ENCODE measurements at regions not wholly inside any gene's neighbourhood (a gene's known extent, or its start where the extent isn't known, plus 50 kb on each side); places are given as distances from the start of the nearest gene placed in this dataset.

- H3K9me3 ChIP-seq (ENCODE audit: control insufficient read depth in 2 of 3, insufficient read depth in 1 of 3, low read length in 3 of 3), result no peaks in the 10 kb centered on the region
- DNase-seq (no peak), FAIRE-seq (no peak)
- no peak overlapping the region for H3K4me3 ChIP-seq (ENCODE audit: low read length in 3 of 3)
- no peaks in the 10 kb centered on the region for H3K4me1 ChIP-seq (ENCODE audit: control insufficient read depth in 2 of 3, insufficient read depth in 2 of 3, low read depth in 1 of 3, low read length in 3 of 3)
- H3K27me3 ChIP-seq (ENCODE audit: control insufficient read depth, insufficient read depth, low read length), result no peaks in the 10 kb centered on the region
- H3K9ac ChIP-seq (ENCODE audit: low read length in 3 of 3), result no peak overlapping the region
- TF ChIP-seq, protein P1, sequence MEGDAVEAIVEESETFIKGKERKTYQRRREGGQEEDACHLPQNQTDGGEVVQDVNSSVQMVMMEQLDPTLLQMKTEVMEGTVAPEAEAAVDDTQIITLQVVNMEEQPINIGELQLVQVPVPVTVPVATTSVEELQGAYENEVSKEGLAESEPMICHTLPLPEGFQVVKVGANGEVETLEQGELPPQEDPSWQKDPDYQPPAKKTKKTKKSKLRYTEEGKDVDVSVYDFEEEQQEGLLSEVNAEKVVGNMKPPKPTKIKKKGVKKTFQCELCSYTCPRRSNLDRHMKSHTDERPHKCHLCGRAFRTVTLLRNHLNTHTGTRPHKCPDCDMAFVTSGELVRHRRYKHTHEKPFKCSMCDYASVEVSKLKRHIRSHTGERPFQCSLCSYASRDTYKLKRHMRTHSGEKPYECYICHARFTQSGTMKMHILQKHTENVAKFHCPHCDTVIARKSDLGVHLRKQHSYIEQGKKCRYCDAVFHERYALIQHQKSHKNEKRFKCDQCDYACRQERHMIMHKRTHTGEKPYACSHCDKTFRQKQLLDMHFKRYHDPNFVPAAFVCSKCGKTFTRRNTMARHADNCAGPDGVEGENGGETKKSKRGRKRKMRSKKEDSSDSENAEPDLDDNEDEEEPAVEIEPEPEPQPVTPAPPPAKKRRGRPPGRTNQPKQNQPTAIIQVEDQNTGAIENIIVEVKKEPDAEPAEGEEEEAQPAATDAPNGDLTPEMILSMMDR (IDR thresholded peaks at IDR 0.05; ENCODE audit: borderline replicate concordance, extremely low read depth, insufficient read depth), result no peak
- H3K36me3 ChIP-seq (ENCODE audit: control insufficient read depth in 2 of 3, insufficient read depth in 3 of 3, low read length in 3 of 3), result no peaks in the 10 kb centered on the region
- intact Hi-C loops (cut with DNase I), result no loop called here
- H3K27ac ChIP-seq (ENCODE audit: low read depth in 2 of 2, low read length in 2 of 2), result no peak overlapping the region
These were observed 134.6 kb upstream of the ZEB2 start for GRCh38 chr2:144654523-144654922.

- H3K9ac ChIP-seq (ENCODE audit: low read length in 3 of 3), result no peak overlapping the region
- no peaks in the 10 kb centered on the region for H3K36me3 ChIP-seq (ENCODE audit: control insufficient read depth in 2 of 3, insufficient read depth in 3 of 3, low read length in 3 of 3)
- DNase-seq (no peak), FAIRE-seq (no peak)
- no peaks in the 10 kb centered on the region for H3K4me1 ChIP-seq (ENCODE audit: control insufficient read depth in 2 of 3, insufficient read depth in 2 of 3, low read depth in 1 of 3, low read length in 3 of 3)
- TF ChIP-seq, protein P1 (IDR thresholded peaks at IDR 0.05; ENCODE audit: borderline replicate concordance, extremely low read depth, insufficient read depth), result no peak
- H3K4me3 ChIP-seq (ENCODE audit: low read length in 3 of 3), result no peak overlapping the region
- H3K9me3 ChIP-seq (ENCODE audit: control insufficient read depth in 2 of 3, insufficient read depth in 1 of 3, low read length in 3 of 3), result no peaks in the 10 kb centered on the region
- H3K27ac ChIP-seq (ENCODE audit: low read depth in 2 of 2, low read length in 2 of 2), result no peak overlapping the region
- no peaks in the 10 kb centered on the region for H3K27me3 ChIP-seq (ENCODE audit: control insufficient read depth, insufficient read depth, low read length)
- intact Hi-C loops (cut with DNase I), result no loop called here
These were observed 131.0 kb upstream of the ZEB2 start for GRCh38 chr2:144650907-144651306.

- DNase-seq (no peak), FAIRE-seq (no peak)
- Histone ChIP-seq H3K9me3 (ENCODE audit: control insufficient read depth in 2 of 3, insufficient read depth in 1 of 3, low read length in 3 of 3) (no peaks in the 10 kb centered on the region), H3K4me1 (ENCODE audit: control insufficient read depth in 2 of 3, insufficient read depth in 2 of 3, low read depth in 1 of 3, low read length in 3 of 3) (no peaks in the 10 kb centered on the region), H3K27me3 (ENCODE audit: control insufficient read depth, insufficient read depth, low read length) (no peaks in the 10 kb centered on the region), H3K9ac (ENCODE audit: low read length in 3 of 3) (no peak overlapping the region), H3K4me3 (ENCODE audit: low read length in 3 of 3) (no peak overlapping the region), H3K36me3 (ENCODE audit: control insufficient read depth in 2 of 3, insufficient read depth in 3 of 3, low read length in 3 of 3) (no peaks in the 10 kb centered on the region), H3K27ac (ENCODE audit: low read depth in 2 of 2, low read length in 2 of 2) (no peak overlapping the region)
- TF ChIP-seq, protein P1 (IDR thresholded peaks at IDR 0.05; ENCODE audit: borderline replicate concordance, extremely low read depth, insufficient read depth), result no peak
- intact Hi-C loops (cut with DNase I), result no loop called here
These were observed 129.0 kb upstream of the ZEB2 start for GRCh38 chr2:144648837-144649465.

All from kidney (tissue), 13 donors.